Osteocyte (in vitro differentiated cells): ENCODE measurements at regions not wholly inside any gene's neighbourhood (a gene's known extent, or its start where the extent isn't known, plus 50 kb on each side); places are given as distances from the start of the nearest gene placed in this dataset.

ENCODE experiments used
- DNase-seq: peaks from one replicate; pipeline ENCODE4 v3.0.0; 2021; ENCODE audit warnings: mixed read lengths; ENCODE audit not compliant: unreplicated experiment; ENCODE audit errors: extremely low spot score
- H3K27ac Mint-ChIP-seq: one replicate; pipeline ENCODE4 v1.8.0; 2021; ENCODE audit warnings: mild to moderate bottlenecking, mixed read lengths; ENCODE audit not compliant: unreplicated experiment
- H3K27me3 Mint-ChIP-seq: one replicate; pipeline ENCODE4 v1.8.0; 2021; ENCODE audit warnings: mixed read lengths; ENCODE audit not compliant: unreplicated experiment
- H3K36me3 Mint-ChIP-seq: one replicate; pipeline ENCODE4 v1.8.0; 2021; ENCODE audit warnings: mixed read lengths; ENCODE audit not compliant: unreplicated experiment
- H3K4me1 Mint-ChIP-seq: one replicate; pipeline ENCODE4 v1.8.0; 2021; ENCODE audit warnings: mixed read lengths; ENCODE audit not compliant: unreplicated experiment
- H3K4me3 Mint-ChIP-seq: one replicate; pipeline ENCODE4 v1.8.0; 2021; ENCODE audit warnings: mild to moderate bottlenecking, moderate library complexity, mixed read lengths; ENCODE audit not compliant: unreplicated experiment
- H3K9me3 Mint-ChIP-seq: one replicate; pipeline ENCODE4 v1.8.0; 2021; ENCODE audit warnings: mixed read lengths; ENCODE audit not compliant: unreplicated experiment
- CTCF ChIP-seq: fragments of 200-600 bp; sonication (generic); IDR thresholded peaks from 2 replicates; pipeline ENCODE4 v1.5.0; 2021; ENCODE audit warnings: antibody characterized with exemption, mild to moderate bottlenecking, moderate library complexity

GRCh38 chr5:8633696-8634095 lies 764.7 kb downstream of the MTRR start:
- Mint-ChIP-seq H3K27ac (no peak overlapping the region), H3K4me3 (no peak overlapping the region)

GRCh38 chr5:8634219-8634618 lies 765.3 kb downstream of the MTRR start:
- H3K36me3 Mint-ChIP-seq = no peaks in the 10 kb centered on the region
- no peak overlapping the region for H3K4me3 Mint-ChIP-seq
- H3K4me1 Mint-ChIP-seq = peaks cover 14% of the 10 kb centered on the region
- H3K27me3 Mint-ChIP-seq = no peaks in the 10 kb centered on the region
- peaks cover 17% of the 10 kb centered on the region for H3K9me3 Mint-ChIP-seq
- no peak for DNase-seq
- no peak for TF ChIP-seq CTCF
- no peak overlapping the region for H3K27ac Mint-ChIP-seq

More at GRCh38 chr5:8633696-8634095, 764.7 kb downstream of the MTRR start:
- Mint-ChIP-seq H3K27me3 (no peaks in the 10 kb centered on the region), H3K4me1 (peaks cover 14% of the 10 kb centered on the region), H3K36me3 (no peaks in the 10 kb centered on the region), H3K9me3 (peaks cover 17% of the 10 kb centered on the region)
- no peak for TF ChIP-seq CTCF
- DNase-seq = no peak

- peaks cover 19% of the 10 kb centered on the region for H3K4me1 Mint-ChIP-seq
- H3K9me3 Mint-ChIP-seq = no peaks in the 10 kb centered on the region
- TF ChIP-seq CTCF = no peak
- H3K4me3 Mint-ChIP-seq = no peak overlapping the region
- H3K27ac Mint-ChIP-seq = no peak overlapping the region
- H3K27me3 Mint-ChIP-seq = no peaks in the 10 kb centered on the region
- H3K36me3 Mint-ChIP-seq = no peaks in the 10 kb centered on the region
- no peak for DNase-seq
Observed at GRCh38 chr5:8641786-8642505, 773.0 kb downstream of the MTRR start.

GRCh38 chr5:8644377-8644776 lies 775.4 kb downstream of the MTRR start:
- no peak for TF ChIP-seq CTCF
- H3K36me3 Mint-ChIP-seq = no peaks in the 10 kb centered on the region
- H3K9me3 Mint-ChIP-seq = no peaks in the 10 kb centered on the region
- H3K27me3 Mint-ChIP-seq = no peaks in the 10 kb centered on the region
- H3K4me1 Mint-ChIP-seq = peaks cover 21% of the 10 kb centered on the region
- H3K4me3 Mint-ChIP-seq = no peak overlapping the region
- DNase-seq = no peak
- no peak overlapping the region for H3K27ac Mint-ChIP-seq

GRCh38 chr5:8647111-8647510 lies 778.2 kb downstream of the MTRR start:
- no peak for TF ChIP-seq CTCF
- H3K4me1 Mint-ChIP-seq = peaks cover 20% of the 10 kb centered on the region
- no peak for DNase-seq
- no peaks in the 10 kb centered on the region for H3K9me3 Mint-ChIP-seq
- H3K27me3 Mint-ChIP-seq = no peaks in the 10 kb centered on the region
- H3K27ac Mint-ChIP-seq = no peak overlapping the region
- H3K4me3 Mint-ChIP-seq = no peak overlapping the region
- H3K36me3 Mint-ChIP-seq = no peaks in the 10 kb centered on the region
